Keratinocyte (primary cell): ENCODE measurements at regions not wholly inside any gene's neighbourhood (a gene's known extent, or its start where the extent isn't known, plus 50 kb on each side); places are given as distances from the start of the nearest gene placed in this dataset.

Experiments
- DNase-seq: peaks from one replicate; pipeline ENCODE4 v3.0.0-alpha.2; 2011; ENCODE audit warnings: low read depth, missing footprints, low spot score
- FAIRE-seq: peaks from 2 replicates; lab custom pipeline; 2011; peaks lifted over from hg19 to GRCh38; lab: Jason Lieb, UNC
- H2AFZ ChIP-seq: 2 replicates; pipeline ENCODE4 v1.6.0; 2012; ENCODE audit warnings: low read length, control low read depth, inconsistent platforms; ENCODE audit not compliant: control insufficient read depth
- H3K27ac ChIP-seq: 2 replicates; pipeline ENCODE4 v1.5.1; 2011; ENCODE audit warnings: low read length; ENCODE audit not compliant: control insufficient read depth, insufficient read depth
- H3K27me3 ChIP-seq: 3 replicates; pipeline ENCODE4 v1.6.0; 2011; ENCODE audit warnings: low read length; ENCODE audit not compliant: control insufficient read depth, insufficient read depth; ENCODE audit errors: extremely low read depth
- H3K36me3 ChIP-seq, 2 experiments: 2 replicates in 1 of 2; 3 replicates in 1 of 2; pipeline ENCODE4 v1.5.1; 2011; ENCODE audit warnings: low read length in 2 of 2, mild to moderate bottlenecking in 1 of 2; ENCODE audit not compliant: control insufficient read depth in 2 of 2, insufficient read depth in 2 of 2; ENCODE audit errors: extremely low read depth in 1 of 2
- H3K4me1 ChIP-seq: 3 replicates; pipeline ENCODE4 v1.5.1; 2011; ENCODE audit warnings: low read length; ENCODE audit not compliant: control insufficient read depth, insufficient read depth; ENCODE audit errors: extremely low read depth
- H3K4me2 ChIP-seq: 3 replicates; pipeline ENCODE4 v1.6.0; 2011; ENCODE audit warnings: low read depth, low read length; ENCODE audit not compliant: control insufficient read depth, insufficient read depth; ENCODE audit errors: extremely low read depth
- H3K4me3 ChIP-seq, 3 experiments: fragments of 200-600 bp in 1 of 3; sonication (generic) in 1 of 3; 2 replicates in 2 of 3; 3 replicates in 1 of 3; pipeline ENCODE4 v1.5.1; 2011 to 2016; ENCODE audit warnings: low read length in 3 of 3, mild to moderate bottlenecking in 3 of 3, control low read depth in 2 of 3, inconsistent platforms in 1 of 3, low read depth in 1 of 3, mixed read lengths in 1 of 3, mixed run types in 1 of 3, moderate library complexity in 1 of 3; ENCODE audit not compliant: control insufficient read depth in 2 of 3, insufficient read depth in 2 of 3; ENCODE audit errors: extremely low read depth in 1 of 3
- H3K79me2 ChIP-seq: 2 replicates; pipeline ENCODE4 v1.6.0; 2012; ENCODE audit warnings: low read length; ENCODE audit not compliant: control insufficient read depth, insufficient read depth
- H3K9ac ChIP-seq: 3 replicates; pipeline ENCODE4 v1.6.0; 2011; ENCODE audit warnings: low read length; ENCODE audit not compliant: control insufficient read depth, insufficient read depth; ENCODE audit errors: extremely low read depth
- H3K9me1 ChIP-seq: 3 replicates; pipeline ENCODE4 v1.6.0; 2011; ENCODE audit warnings: low read length; ENCODE audit not compliant: control insufficient read depth, insufficient read depth; ENCODE audit errors: extremely low read depth
- H3K9me3 ChIP-seq: 2 replicates; pipeline ENCODE4 v1.5.1; 2012; ENCODE audit warnings: low read depth, low read length; ENCODE audit not compliant: control insufficient read depth
- H4K20me1 ChIP-seq: 3 replicates; pipeline ENCODE4 v1.6.0; 2011; ENCODE audit warnings: low read length; ENCODE audit not compliant: control insufficient read depth, insufficient read depth; ENCODE audit errors: extremely low read depth
- CTCF ChIP-seq, 3 experiments: IDR thresholded peaks in 1 of 3; conservative IDR thresholded peaks in 1 of 3; optimal IDR thresholded peaks in 1 of 3; 2 replicates in 2 of 3; 3 replicates in 1 of 3; pipeline versions ENCODE3 to v1.5.1; 2011; ENCODE audit warnings: low read length in 3 of 3, mild to moderate bottlenecking in 3 of 3, moderate library complexity in 2 of 3, control low read depth in 1 of 3, inconsistent platforms in 1 of 3; ENCODE audit not compliant: insufficient read depth in 2 of 3; ENCODE audit errors: extremely low read depth in 1 of 3
- EZH2 ChIP-seq: IDR thresholded peaks from one replicate; pipeline ENCODE4 v1.6.1; 2012; ENCODE audit warnings: inconsistent platforms, mild to moderate bottlenecking, low read length, moderate library complexity
- dilution Hi-C: fragments of 300-500 bp; cut with MboI; formaldehyde crosslinking; loops from one replicate; pipeline ENCODE4 v1.7.0; 2020; ENCODE audit warnings: low sequenced_read_pairs; ENCODE audit not compliant: extremely low pct_ligation_motif_present

GRCh38 chr7:12007576-12007975, 175.6 kb upstream of the THSD7A start:
- Histone ChIP-seq H3K9me3 (no peaks in the 10 kb centered on the region), H3K4me2 (no peak overlapping the region), H3K36me3 (no peaks in the 10 kb centered on the region), H3K4me3 (no peak overlapping the region), H3K9me1 (no peaks in the 10 kb centered on the region), H3K27me3 (no peaks in the 10 kb centered on the region), H3K27ac (no peak overlapping the region), H3K79me2 (no peaks in the 10 kb centered on the region), H2AFZ (no peak overlapping the region), H4K20me1 (no peaks in the 10 kb centered on the region), H3K9ac (no peak overlapping the region), H3K4me1 (no peaks in the 10 kb centered on the region)
- FAIRE-seq (no peak), DNase-seq (no peak)
- dilution Hi-C loops = no loop called here
- no peak for TF ChIP-seq CTCF (optimal IDR thresholded peaks at IDR 0.05 in 1 of 3, IDR thresholded peaks at IDR 0.05 in 1 of 3, conservative IDR thresholded peaks at IDR 0.05 in 1 of 3; ENCODE audit: extremely low read depth in 1 of 3, insufficient read depth in 2 of 3, low read length in 3 of 3)
- no peak for TF ChIP-seq EZH2

GRCh38 chr7:12013983-12014382, 182.0 kb upstream of the THSD7A start:
- H3K9me3 ChIP-seq = no peaks in the 10 kb centered on the region
- no peak for FAIRE-seq
- no peaks in the 10 kb centered on the region for H3K9me1 ChIP-seq
- H3K36me3 ChIP-seq = no peaks in the 10 kb centered on the region
- TF ChIP-seq EZH2 (no peak), CTCF (optimal IDR thresholded peaks at IDR 0.05 in 1 of 3, IDR thresholded peaks at IDR 0.05 in 1 of 3, conservative IDR thresholded peaks at IDR 0.05 in 1 of 3; ENCODE audit: extremely low read depth in 1 of 3, insufficient read depth in 2 of 3, low read length in 3 of 3) (no peak)
- DNase-seq = no peak
- no peak overlapping the region for H3K27ac ChIP-seq
- dilution Hi-C loops = no loop called here
- no peaks in the 10 kb centered on the region for H3K27me3 ChIP-seq
- no peak overlapping the region for H2AFZ ChIP-seq
- no peak overlapping the region for H3K9ac ChIP-seq
- H3K4me3 ChIP-seq = no peak overlapping the region
- no peaks in the 10 kb centered on the region for H3K79me2 ChIP-seq
- H4K20me1 ChIP-seq = no peaks in the 10 kb centered on the region
- no peaks in the 10 kb centered on the region for H3K4me1 ChIP-seq
- H3K4me2 ChIP-seq = no peak overlapping the region
